Natural killer cell (primary cell): ENCODE measurements at regions not wholly inside any gene's neighbourhood (a gene's known extent, or its start where the extent isn't known, plus 50 kb on each side); places are given as distances from the start of the nearest gene placed in this dataset.
"Not testable (repeated sequence)": the region's sequence is repeated elsewhere in the genome, so short reads cannot be mapped to it uniquely, and the experiment has no call there.

ENCODE experiments used
- ATAC-seq, 3 donors: fragments of 150-1000 bp in 2 of 3; fragments of 200-7000 bp in 1 of 3; cut with Tn5 transposase; 1 replicate in 1 of 3; 2 replicates in 2 of 3; pipeline ENCODE4 v1.10.0; 2021; ENCODE audit warnings: mild to moderate bottlenecking in 2 of 3, moderate library complexity in 2 of 3
- DNase-seq, 2 donors: peaks; one replicate each; pipeline versions ENCODE4 v3.0.0 to v3.0.0-alpha.2; 2013 to 2021; ENCODE audit warnings: mixed read lengths in 1 of 2
- H3K27ac ChIP-seq: one replicate; pipeline ENCODE4 v1.5.1; 2013; ENCODE audit warnings: mild to moderate bottlenecking, low read length
- H3K27me3 ChIP-seq: one replicate; pipeline ENCODE4 v1.6.1; 2013; ENCODE audit warnings: low read length; ENCODE audit not compliant: control insufficient read depth, insufficient read depth
- H3K36me3 ChIP-seq: one replicate; pipeline ENCODE4 v1.6.1; 2013; ENCODE audit warnings: low read length; ENCODE audit not compliant: control insufficient read depth, insufficient read depth
- H3K4me1 ChIP-seq: one replicate; pipeline ENCODE4 v1.6.1; 2013; ENCODE audit warnings: low read length; ENCODE audit not compliant: control insufficient read depth, insufficient read depth
- H3K4me3 ChIP-seq: one replicate; pipeline ENCODE4 v1.5.1; 2013; ENCODE audit warnings: low read length
- H3K9me3 ChIP-seq: one replicate; pipeline ENCODE4 v1.6.1; 2013; ENCODE audit warnings: low read length; ENCODE audit not compliant: control insufficient read depth, insufficient read depth
- H3K27ac Mint-ChIP-seq, 2 donors: one replicate each; pipeline ENCODE4 v1.8.0; 2022; ENCODE audit warnings: mild to moderate bottlenecking in 2 of 2, mixed read lengths in 2 of 2, moderate library complexity in 1 of 2
- H3K27me3 Mint-ChIP-seq, 2 donors: one replicate each; pipeline ENCODE4 v1.8.0; 2022; ENCODE audit warnings: low read depth in 2 of 2, mixed read lengths in 2 of 2
- H3K36me3 Mint-ChIP-seq: one replicate; pipeline ENCODE4 v1.8.0; 2022; ENCODE audit warnings: mixed read lengths
- H3K4me1 Mint-ChIP-seq, 2 donors: one replicate each; pipeline ENCODE4 v1.8.0; 2022; ENCODE audit warnings: mixed read lengths in 2 of 2
- H3K4me3 Mint-ChIP-seq: one replicate; pipeline ENCODE4 v1.8.0; 2022; ENCODE audit warnings: mild to moderate bottlenecking, moderate library complexity, mixed read lengths
- H3K9me3 Mint-ChIP-seq, 2 donors: one replicate each; pipeline ENCODE4 v1.8.0; 2022; ENCODE audit warnings: mixed read lengths in 2 of 2
- CTCF ChIP-seq: fragments of 200-600 bp; IDR thresholded peaks from one replicate; pipeline ENCODE4 v1.8.0; 2022; ENCODE audit warnings: antibody characterized with exemption
- WGBS: methylation state at CpG from one replicate; pipeline ENCODE4 v1.1.7; 2013; ENCODE audit warnings: missing lambda C conversion rate; ENCODE audit not compliant: insufficient coverage; 5-methylcytosine and 5-hydroxymethylcytosine counted together
- intact Hi-C: fragments of 100-400 bp; cut with micrococcal nuclease; formaldehyde crosslinking; loops from one replicate; pipeline ENCODE4 v1.14.2; 2022

DNA sequence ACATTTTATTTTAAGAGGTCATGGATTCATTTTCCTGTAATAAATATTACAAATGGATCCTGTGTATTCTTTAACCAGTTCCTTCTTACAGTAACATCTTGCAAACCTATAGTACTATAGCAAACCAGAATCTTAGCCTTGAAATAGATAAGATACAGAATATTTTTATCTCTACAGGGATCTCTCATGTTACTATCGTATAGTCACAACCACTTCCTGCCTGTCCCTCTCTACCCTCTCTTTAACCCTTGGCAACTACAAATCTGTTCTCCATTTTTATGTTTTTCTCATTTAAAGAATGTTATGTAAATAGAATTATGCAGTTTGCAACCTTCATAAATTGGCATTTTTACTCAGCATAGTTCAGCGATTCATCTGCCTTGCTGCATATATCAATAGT is 454.0 kb downstream of the DIRAS2 start:
- no peak for DNase-seq
- TF ChIP-seq CTCF, result no peak
- no peak overlapping the region for H3K4me3 ChIP-seq
- no peaks in the 10 kb centered on the region for H3K4me1 ChIP-seq
- intact Hi-C loops, result no loop called here
- Mint-ChIP-seq H3K9me3 (no peaks in the 10 kb centered on the region), H3K36me3 (no peaks in the 10 kb centered on the region), H3K4me1 (peaks cover 6 to 8% of the 10 kb centered on the region in 2 donors), H3K4me3 (no peak overlapping the region), H3K27ac (no peak overlapping the region), H3K27me3 (peaks cover 16 to 34% of the 10 kb centered on the region in 2 donors)
- no peak overlapping the region for H3K27ac ChIP-seq
- no CpG with 5 or more reads among the region's 2 CpGs for WGBS
- H3K27me3 ChIP-seq, result no peaks in the 10 kb centered on the region
- H3K9me3 ChIP-seq, result peaks cover 2% of the 10 kb centered on the region
- no peak for ATAC-seq
- no peaks in the 10 kb centered on the region for H3K36me3 ChIP-seq

DNA sequence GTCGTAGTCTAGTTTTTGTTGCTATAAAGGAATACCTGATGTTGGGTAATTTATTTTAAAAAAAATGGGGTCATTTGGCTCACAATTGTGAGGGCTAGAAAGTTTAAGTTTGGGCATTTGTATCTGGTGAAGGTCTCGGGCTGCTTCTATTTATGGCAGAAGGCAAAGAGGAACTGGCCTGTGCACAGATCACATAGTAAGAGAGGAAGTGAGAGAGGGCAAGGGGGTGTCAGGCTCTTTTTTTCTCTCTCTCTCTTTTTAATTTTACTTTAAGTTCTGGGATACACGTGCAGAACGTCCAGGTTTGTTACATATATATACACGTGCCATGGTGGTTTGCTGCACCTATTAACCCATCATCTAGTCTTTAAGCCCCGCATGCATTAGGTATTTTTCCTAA is 453.3 kb downstream of the DIRAS2 start:
- intact Hi-C loops, result no loop called here
- no peak for ATAC-seq
- no peak overlapping the region for H3K4me3 ChIP-seq

GRCh38 chr9:90192465-90192864 is 450.2 kb downstream of the DIRAS2 start:
- H3K27me3 ChIP-seq, H3K9me3 ChIP-seq, H3K36me3 Mint-ChIP-seq, H3K4me1 ChIP-seq, H3K4me3 Mint-ChIP-seq, H3K4me3 ChIP-seq, H3K27ac Mint-ChIP-seq, H3K36me3 ChIP-seq, ATAC-seq, H3K9me3 Mint-ChIP-seq, intact Hi-C loops, H3K27ac ChIP-seq, H3K4me1 Mint-ChIP-seq: not testable (repeated sequence)
- 84% methylated on average over 7 of the region's 7 CpGs for whole genome bisulfite sequencing
- peak in 1 of 2 donors; percentile 60 for DNase-seq
- H3K27me3 Mint-ChIP-seq, result peaks cover 15 to 22% of the 10 kb centered on the region in 2 donors

More for the DNA sequence above, 453.3 kb downstream of the DIRAS2 start:
- no peaks in the 10 kb centered on the region for H3K36me3 Mint-ChIP-seq
- Histone ChIP-seq H3K27ac (no peak overlapping the region), H3K9me3 (peaks cover 2% of the 10 kb centered on the region), H3K4me1 (no peaks in the 10 kb centered on the region), H3K27me3 (no peaks in the 10 kb centered on the region), H3K36me3 (no peaks in the 10 kb centered on the region)
- no peak overlapping the region for H3K4me3 Mint-ChIP-seq
- peaks cover 6 to 8% of the 10 kb centered on the region in 2 donors for H3K4me1 Mint-ChIP-seq
- whole genome bisulfite sequencing, result 29% methylated on average over 6 of the region's 6 CpGs
- peaks cover 16 to 38% of the 10 kb centered on the region in 2 donors for H3K27me3 Mint-ChIP-seq
- no peak overlapping the region for H3K27ac Mint-ChIP-seq
- TF ChIP-seq CTCF, result no peak
- no peak for DNase-seq
- peaks cover 0 to 2% of the 10 kb centered on the region in 2 donors for H3K9me3 Mint-ChIP-seq

GRCh38 chr9:90198956-90199355 is 443.7 kb downstream of the DIRAS2 start:
- no peak overlapping the region for H3K27ac Mint-ChIP-seq
- WGBS, result 69% methylated on average over 3 of the region's 3 CpGs
- peaks cover 8% of the 10 kb centered on the region for H3K36me3 Mint-ChIP-seq
- H3K9me3 Mint-ChIP-seq, result peaks cover 2 to 5% of the 10 kb centered on the region in 2 donors
- H3K4me1 Mint-ChIP-seq, result no peaks in the 10 kb centered on the region
- peaks cover 9 to 38% of the 10 kb centered on the region in 2 donors for H3K27me3 Mint-ChIP-seq
- Histone ChIP-seq H3K4me1 (no peaks in the 10 kb centered on the region), H3K27me3 (no peaks in the 10 kb centered on the region), H3K36me3 (no peaks in the 10 kb centered on the region), H3K9me3 (no peaks in the 10 kb centered on the region), H3K4me3 (no peak overlapping the region), H3K27ac (no peak overlapping the region)
- TF ChIP-seq CTCF, result no peak
- intact Hi-C loops, result no loop called here
- DNase-seq (no peak), ATAC-seq (no peak)
- no peak overlapping the region for H3K4me3 Mint-ChIP-seq
